ENCODE measurements at regions not wholly inside any gene's neighbourhood (a gene's known extent, or its start where the extent isn't known, plus 50 kb on each side); places are given as distances from the start of the nearest gene placed in this dataset.
A peak's percentile ranks its signal among the peaks of the same experiment; 100 is the strongest.

DNA sequence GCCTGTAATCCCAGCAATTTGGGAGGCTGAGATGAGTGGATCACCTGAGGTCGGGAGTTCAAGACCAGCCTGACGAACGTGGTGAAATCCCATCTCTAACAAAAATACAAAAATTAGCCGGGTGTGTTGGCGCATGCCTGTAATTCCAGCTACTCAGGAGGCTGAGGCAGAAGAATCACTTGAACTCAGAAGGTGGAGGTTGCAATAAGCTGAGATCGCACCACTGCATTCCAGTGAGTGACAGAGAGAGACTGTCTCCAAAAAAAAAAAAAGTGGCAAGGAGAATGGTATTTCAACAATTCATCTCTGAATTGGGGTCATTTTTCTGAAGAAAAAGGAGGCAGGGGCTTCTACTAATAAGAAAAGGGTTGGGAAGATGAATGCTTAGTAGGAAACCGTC is 111.5 kb upstream of the NHSL1 start:
- DNase-seq = no peak

- peak; percentile 24 for DNase-seq
These were observed 114.9 kb upstream of the NHSL1 start for GRCh38 chr6:138614151-138614550.

DNA sequence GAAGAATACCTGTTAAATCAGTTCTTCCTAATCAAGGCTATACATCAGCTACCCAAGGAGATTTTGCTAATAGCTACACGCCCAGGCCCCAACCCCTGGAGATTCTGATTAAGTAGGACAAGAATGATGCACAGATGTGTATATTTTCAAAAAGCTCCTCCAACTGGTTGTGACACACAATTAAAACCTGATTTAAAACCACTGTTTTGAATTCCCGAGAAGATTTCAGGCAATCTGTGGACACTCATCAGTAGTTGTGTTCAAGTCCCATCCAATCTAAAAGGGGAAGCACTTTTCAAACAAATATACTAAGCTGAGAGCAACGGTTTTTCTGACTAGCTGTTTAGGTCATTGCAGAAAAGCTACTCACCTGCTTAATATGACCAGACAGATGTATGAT is 118.9 kb upstream of the NHSL1 start:
- no peak for DNase-seq

DNA sequence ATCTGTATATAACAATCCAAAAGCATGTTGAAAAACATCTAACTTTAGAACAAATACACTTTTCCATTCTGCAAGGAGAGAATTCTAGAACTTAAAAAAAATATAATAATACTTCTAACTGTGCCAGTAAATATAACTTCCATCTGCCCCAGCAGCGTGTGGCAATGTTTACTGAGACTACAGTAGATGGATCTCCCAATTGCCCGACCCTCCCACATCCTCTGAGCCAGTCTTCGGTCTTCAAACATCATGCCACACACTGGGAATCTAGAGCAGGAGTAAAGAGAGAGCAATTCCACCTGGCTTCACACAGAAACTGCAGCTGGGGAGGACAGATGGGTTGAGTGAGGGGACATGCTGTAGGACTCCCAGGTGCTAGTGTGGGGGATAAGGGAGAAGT is 121.3 kb upstream of the NHSL1 start:
- no peak for DNase-seq

DNA sequence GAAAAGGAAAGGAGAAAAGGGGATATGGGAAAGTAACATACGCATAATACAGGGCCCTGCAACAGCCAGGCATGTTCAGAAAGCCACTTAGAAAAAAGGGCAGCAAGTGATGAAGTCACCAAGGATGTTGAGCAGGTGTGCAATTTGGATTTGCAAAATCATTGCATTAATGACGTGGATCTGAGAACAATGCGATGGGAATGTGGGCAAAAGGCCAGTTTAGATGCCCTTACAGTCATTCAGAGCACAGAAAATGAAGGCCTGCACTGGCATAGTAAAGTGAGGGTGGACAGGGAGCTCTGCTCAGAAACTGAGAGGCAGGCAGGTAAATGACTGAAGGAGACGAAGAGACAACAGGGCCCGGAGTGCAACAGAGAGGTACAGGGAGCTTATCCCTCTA is 123.7 kb upstream of the NHSL1 start:
- DNase-seq = peak; percentile 87

GRCh38 chr6:138631566-138631965 is 132.3 kb upstream of the NHSL1 start:
- no peak for DNase-seq

- DNase-seq = no peak
These were observed 135.7 kb upstream of the CCDC28A start for GRCh38 chr6:138637822-138638221.

- DNase-seq = no peak
These were observed 135.0 kb upstream of the CCDC28A start for GRCh38 chr6:138638604-138639003.

- no peak for DNase-seq
These were observed 133.5 kb upstream of the CCDC28A start for GRCh38 chr6:138640028-138640427.

DNA sequence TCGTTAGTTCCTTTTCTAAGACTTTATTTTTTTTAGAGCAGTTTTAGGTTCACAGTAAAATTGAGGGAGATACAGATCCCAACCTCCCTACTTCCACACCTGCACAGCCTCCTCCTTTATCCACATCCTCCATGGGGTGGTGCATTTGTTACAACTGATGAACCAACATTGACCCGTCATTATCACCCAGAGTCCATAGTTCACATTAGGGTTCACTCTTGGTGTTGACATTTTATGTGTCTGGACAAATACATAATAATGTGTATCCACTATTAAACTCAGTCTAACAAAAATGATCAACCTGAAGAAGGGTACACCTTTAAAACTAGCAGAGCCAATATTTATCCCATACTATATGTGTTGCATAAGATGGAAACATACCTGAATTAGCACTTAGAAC is 130.4 kb upstream of the CCDC28A start:
- DNase-seq = no peak

DNA sequence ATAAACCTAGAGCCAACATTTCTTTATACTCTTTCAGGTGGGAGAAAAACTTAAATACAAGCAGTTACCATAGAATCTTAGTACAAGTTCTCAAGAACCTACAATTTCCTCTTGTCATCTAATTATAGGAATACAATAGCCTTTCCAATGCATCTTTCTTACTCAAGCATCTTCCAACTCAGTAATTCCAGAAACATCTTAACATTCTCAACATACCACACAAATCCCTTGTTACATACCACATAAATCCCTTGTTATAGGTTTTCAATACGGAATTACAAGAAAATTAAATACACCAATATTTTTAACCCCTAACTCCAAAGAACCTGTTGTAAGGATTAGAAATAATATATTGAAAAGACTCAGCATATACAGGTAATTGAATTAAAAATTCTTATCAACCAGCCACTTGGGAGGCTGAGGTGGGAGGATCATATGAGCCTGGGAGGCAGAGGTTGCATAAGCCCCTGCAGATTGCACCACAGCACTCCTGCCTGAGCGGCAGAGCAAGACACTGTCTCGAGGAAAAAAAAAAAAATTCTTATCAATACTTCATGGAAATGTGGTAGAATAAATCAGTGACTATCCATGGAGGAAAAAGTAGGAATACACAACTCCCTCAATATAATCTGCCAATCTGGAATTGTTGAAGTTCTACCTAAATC is 127.5 kb upstream of the CCDC28A start:
- no peak for DNase-seq

DNA sequence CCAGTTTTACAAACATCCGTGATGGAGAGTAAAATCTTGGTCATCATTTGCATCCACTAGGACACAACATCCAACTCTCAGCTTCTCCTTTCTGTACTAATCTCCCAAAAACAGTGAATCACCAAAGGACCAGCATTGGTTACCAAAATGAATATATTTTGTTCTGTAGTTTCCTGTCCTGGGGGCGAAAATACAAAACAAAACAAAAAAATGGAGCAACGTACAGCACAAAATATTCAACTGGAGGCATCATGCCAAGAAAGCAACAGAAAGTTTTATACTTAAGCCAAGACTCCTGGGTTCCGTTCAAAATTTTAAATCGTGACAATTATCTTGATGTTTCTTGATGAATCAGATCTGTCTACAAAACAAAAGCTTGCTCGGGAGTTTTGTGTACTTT is 126.6 kb upstream of the CCDC28A start:
- peak; percentile 69 for DNase-seq

DNA sequence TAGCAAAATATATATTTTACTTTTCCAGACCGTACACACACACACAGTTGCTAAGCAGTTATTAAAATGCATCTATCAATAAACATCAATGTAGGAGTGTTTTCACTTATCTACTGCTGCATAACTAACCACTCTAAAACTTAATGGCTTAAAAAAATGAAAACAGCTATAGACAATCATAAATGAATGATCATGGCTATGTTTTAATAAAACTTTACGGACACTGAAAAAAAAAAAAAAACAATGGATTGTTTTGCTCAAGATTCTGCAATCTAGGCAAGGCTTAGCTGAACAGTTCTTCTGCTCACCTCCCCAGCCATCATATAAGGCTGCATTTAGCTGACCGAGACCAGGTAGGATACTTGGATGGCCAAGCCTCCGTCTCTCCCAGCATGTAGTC is 125.4 kb upstream of the CCDC28A start:
- no peak for DNase-seq

DNA sequence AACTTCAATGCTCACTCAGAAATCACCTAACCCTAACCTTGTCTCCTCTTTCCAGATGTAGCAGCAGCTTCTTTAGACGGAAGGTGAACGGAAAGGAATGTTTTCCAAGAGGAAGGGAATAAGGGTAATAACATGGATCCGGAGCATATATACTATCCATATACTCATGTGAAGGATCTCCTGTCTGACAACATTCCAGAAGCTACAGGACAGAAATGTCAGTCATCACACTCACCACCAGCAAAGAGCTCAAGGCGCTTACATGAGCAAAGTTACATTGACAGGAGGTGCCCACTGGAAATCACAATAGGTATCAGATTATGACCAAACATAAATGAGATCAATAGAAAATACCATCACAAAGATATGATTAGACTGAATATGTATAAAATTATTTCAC is 122.1 kb upstream of the CCDC28A start:
- DNase-seq = no peak

DNA sequence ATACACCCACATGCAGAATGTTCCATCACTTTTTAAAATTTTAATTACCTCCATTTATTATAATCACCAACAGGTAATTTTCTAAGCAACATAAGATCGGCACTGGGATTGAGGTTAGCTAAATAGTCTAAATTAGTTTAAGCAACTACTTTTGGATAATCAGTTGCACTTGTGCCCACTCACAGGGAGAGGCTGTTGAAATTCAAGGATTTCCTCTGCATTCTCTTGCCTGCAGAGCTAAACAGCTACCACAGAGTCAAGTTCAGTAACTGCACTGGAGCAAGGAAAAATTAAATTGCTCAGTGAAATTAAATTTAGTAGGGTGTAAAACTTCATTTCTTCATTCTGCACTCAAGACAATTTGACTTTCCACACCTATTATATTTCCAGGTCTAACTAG is 120.7 kb upstream of the CCDC28A start:
- peak; percentile 14 for DNase-seq

- no peak for DNase-seq
These were observed 120.1 kb upstream of the CCDC28A start for GRCh38 chr6:138653435-138653834.

- peak; percentile 82 for DNase-seq
These were observed 118.6 kb upstream of the CCDC28A start for GRCh38 chr6:138654715-138655634.

DNA sequence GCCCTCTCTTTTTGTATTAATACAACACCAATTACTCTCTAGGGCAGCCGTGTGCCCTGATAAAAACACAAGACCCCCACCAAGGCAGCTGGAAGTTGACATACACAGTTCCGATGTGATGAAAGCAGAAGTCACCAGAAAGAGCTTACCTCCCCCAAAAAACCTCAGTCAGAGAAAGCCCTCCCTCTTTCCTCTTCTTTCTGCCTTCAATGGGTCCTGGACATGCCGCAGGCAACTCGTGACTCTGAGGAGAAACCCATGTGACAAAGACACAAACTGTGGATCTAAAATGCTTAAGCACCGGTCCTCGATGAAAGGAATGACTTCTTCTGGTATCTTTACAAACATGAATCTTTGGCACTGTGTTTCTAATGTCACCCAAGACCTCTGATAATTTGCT is 117.7 kb upstream of the CCDC28A start:
- peak; percentile 7 for DNase-seq

DNA sequence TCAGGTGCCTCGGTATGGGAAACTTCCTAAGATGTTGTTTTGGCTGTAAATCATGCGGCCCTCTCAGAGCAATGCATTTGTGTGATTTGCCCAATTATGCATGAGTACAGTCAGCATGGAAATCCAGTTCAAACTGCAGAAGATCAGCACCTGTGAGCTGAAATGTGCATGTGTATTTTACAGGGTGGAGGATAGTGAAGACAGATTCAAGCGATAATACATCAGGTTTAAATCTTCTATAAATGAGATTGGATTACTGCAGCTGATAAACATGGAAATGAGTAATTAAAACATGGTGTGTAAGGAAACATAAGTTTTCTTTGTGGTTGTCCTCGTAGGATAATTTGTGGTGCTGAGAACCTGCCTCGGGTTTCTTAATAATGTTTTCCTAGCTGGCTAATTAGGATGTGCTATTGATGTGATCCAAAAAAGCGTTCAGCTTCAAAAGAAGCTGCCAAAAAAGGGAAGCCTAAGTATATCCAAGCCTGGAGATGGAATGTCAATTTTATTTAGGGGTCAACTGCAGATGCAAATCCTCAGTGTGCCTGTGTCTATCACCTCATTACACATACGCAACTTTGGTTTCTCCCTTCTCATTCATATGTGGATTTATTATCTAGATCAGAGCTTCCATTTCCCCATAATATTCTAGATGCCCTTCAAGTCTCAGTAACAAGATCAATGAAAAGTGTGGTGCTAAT is 117.1 kb upstream of the CCDC28A start:
- DNase-seq = no peak

DNA sequence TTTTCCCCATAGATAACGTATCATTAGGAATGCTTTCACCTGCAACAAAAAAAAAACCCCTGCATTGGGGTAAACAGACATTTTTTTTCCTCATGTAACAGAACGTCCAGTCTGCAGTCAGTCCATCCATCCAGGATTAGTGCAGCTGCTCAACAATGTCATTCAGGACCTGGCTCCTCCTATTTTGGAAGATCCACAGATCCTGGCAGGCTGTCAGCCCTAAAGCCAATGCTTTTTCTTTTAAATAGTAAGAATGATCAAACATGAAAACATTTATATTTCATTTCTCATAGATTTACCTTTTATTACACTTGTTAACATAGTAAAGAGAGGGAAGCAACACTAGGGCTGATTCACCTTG is 116.5 kb upstream of the CCDC28A start:
- peak; percentile 11 for DNase-seq

GRCh38 chr6:138659998-138660397 is 113.6 kb upstream of the CCDC28A start:
- DNase-seq = no peak

DNA sequence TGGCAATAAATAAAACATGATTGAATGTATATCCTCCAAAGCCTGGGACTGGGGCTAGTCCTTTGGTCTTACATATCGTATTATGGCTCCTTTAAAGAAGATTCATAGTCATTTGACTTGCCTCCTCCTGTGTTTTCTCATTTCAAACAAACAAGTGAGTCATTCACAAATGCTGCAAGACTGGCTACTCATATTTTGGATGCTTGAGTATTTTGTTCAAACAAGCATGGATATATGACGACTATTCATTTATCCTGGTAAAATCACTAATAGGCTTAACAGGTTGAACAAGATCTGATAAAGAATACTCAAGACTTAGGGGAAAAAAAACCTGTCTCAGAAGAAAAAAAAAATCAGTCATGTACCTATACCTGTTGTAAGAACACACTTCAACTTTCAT is 111.1 kb upstream of the CCDC28A start:
- peak; percentile 13 for DNase-seq

DNA sequence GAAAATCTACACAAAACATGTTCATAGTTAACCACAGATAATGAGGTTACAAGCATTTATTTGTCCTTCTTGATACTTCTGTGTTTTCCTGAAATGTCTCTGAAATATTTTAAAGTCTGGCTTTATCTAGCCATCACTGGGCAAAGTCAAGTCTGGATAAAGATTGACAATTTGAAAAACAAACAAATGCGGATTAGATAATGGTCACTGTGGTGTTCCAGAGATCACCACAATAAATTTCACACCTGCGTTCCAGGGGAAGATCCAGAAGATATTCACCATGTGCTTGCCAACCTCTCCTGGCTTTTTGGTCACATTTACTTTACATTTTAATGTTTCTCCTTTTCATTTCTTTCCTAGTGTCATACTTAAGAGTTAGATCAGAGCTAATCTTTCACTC is 109.7 kb upstream of the CCDC28A start:
- DNase-seq = no peak

GRCh38 chr6:138664745-138665144 is 108.8 kb upstream of the CCDC28A start:
- no peak for DNase-seq
